ENCODE measurements at regions not wholly inside any gene's neighbourhood (a gene's known extent, or its start where the extent isn't known, plus 50 kb on each side); places are given as distances from the start of the nearest gene placed in this dataset.

DNA sequence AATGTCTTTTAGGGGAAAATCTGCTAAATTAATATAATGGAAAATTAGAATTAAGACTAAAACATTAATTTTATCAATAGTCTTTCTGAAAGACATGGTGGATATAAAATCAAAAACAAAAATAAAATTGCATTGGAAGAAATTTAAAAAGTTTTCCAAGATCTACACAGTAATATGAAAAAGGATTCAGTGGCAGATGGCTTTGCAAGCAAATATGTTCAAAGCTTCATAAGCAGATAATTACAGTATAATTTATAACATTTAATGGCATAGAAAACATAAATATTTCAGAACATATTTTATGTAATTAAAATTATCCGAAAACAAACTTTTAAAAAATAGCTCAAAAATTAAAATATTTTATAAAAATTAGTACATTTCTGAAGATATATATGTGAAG lies 512.4 kb upstream of the CYLC2 start:
- TF ChIP-seq, protein P1, sequence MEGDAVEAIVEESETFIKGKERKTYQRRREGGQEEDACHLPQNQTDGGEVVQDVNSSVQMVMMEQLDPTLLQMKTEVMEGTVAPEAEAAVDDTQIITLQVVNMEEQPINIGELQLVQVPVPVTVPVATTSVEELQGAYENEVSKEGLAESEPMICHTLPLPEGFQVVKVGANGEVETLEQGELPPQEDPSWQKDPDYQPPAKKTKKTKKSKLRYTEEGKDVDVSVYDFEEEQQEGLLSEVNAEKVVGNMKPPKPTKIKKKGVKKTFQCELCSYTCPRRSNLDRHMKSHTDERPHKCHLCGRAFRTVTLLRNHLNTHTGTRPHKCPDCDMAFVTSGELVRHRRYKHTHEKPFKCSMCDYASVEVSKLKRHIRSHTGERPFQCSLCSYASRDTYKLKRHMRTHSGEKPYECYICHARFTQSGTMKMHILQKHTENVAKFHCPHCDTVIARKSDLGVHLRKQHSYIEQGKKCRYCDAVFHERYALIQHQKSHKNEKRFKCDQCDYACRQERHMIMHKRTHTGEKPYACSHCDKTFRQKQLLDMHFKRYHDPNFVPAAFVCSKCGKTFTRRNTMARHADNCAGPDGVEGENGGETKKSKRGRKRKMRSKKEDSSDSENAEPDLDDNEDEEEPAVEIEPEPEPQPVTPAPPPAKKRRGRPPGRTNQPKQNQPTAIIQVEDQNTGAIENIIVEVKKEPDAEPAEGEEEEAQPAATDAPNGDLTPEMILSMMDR (conservative IDR thresholded peaks at IDR 0.05 in 1 of 2, IDR thresholded peaks at IDR 0.05 in 1 of 2; ENCODE audit: low read depth in 1 of 2, low read length in 2 of 2) = no peak
- no peak for TF ChIP-seq EZH2 (IDR thresholded peaks at IDR 0.05; ENCODE audit: low read length, missing control alignments)

Data from fibroblast of lung (primary cell).